OCI-LY3 (cell line): ENCODE measurements at regions not wholly inside any gene's neighbourhood (a gene's known extent, or its start where the extent isn't known, plus 50 kb on each side); places are given as distances from the start of the nearest gene placed in this dataset.

Source experiments
- H2AFZ ChIP-seq: fragments of 200-600, 300-600 bp; shearing (Covaris generic); 2 replicates; pipeline ENCODE4 v1.6.0; 2014; ENCODE audit warnings: antibody characterized with exemption, low read depth, low read length
- H3K27ac ChIP-seq: fragments of 200-600, 300-600 bp; sonication (generic); 2 replicates; pipeline ENCODE4 v1.5.1; 2014; ENCODE audit warnings: mild to moderate bottlenecking, low read length, moderate library complexity, mixed read lengths
- H3K27me3 ChIP-seq: fragments of 200-600, 300-600 bp; sonication (generic); 2 replicates; pipeline ENCODE4 v1.6.1; 2014; ENCODE audit warnings: low read depth, low read length, mixed read lengths
- H3K36me3 ChIP-seq: fragments of 200-600, 300-600 bp; sonication (generic); replicated peaks from 2 replicates; pipeline ENCODE3; 2014; ENCODE audit warnings: low read depth, low read length, mixed read lengths
- H3K4me1 ChIP-seq: fragments of 300-600, 200-600 bp; sonication (generic); 2 replicates; pipeline ENCODE4 v1.6.1; 2014; ENCODE audit warnings: low read length, mixed read lengths
- H3K4me2 ChIP-seq: fragments of 200-600, 300-600 bp; sonication (generic); 2 replicates; pipeline ENCODE4 v1.6.1; 2014; ENCODE audit warnings: low read length, mixed read lengths
- H3K4me3 ChIP-seq: fragments of 300-600, 200-600 bp; sonication (generic); 2 replicates; pipeline ENCODE4 v1.5.1; 2014; ENCODE audit warnings: antibody characterized with exemption, mild to moderate bottlenecking, low read length, moderate library complexity
- H3K79me2 ChIP-seq: fragments of 300-600, 200-600 bp; shearing (Covaris generic); 2 replicates; pipeline ENCODE4 v1.6.1; 2014; ENCODE audit warnings: mild to moderate bottlenecking, low read length, mixed read lengths
- H3K9ac ChIP-seq: fragments of 300-600, 200-600 bp; shearing (Covaris generic); 2 replicates; pipeline ENCODE4 v1.6.0; 2014; ENCODE audit warnings: mild to moderate bottlenecking, low read length, moderate library complexity
- H3K9me3 ChIP-seq: fragments of 200-600, 300-600 bp; shearing (Covaris generic); 2 replicates; pipeline ENCODE4 v1.6.1; 2014; ENCODE audit warnings: low read length, mixed read lengths; ENCODE audit not compliant: insufficient read depth
- H4K20me1 ChIP-seq: fragments of 200-600, 300-600 bp; sonication (generic); 2 replicates; pipeline ENCODE4 v1.6.1; 2016; ENCODE audit warnings: low read length, mixed read lengths; ENCODE audit not compliant: insufficient read depth
- CTCF ChIP-seq: fragments of 200-600, 300-600 bp; sonication (generic); IDR thresholded peaks from 2 replicates; pipeline ENCODE4 v1.5.1; 2014; ENCODE audit warnings: antibody characterized with exemption, low read length, low read depth
- EZH2phosphoT487 ChIP-seq: fragments of 200-600 bp; shearing (Covaris generic); IDR thresholded peaks from 2 replicates; pipeline ENCODE4 v1.6.1; 2018; ENCODE audit warnings: antibody characterized with exemption, mixed run types, low read depth

DNA sequence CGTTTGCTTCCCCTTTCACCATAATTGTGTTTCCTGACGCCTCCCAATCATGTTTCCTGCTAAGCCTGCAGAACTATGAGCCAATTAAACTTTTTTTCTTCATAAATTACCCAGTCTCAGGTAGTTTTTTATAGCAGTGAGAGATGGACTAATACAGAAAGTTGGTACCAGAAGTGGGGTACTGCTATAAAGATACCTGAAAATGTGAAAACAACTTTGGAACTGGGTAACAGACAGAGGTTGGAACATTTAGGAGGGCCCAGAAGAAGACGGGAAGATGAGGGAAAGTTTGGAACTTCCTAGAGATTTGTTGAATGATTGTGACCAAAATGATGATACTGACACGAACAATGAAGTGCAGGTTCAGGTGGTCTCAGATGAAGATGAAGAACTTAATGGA is 1058.6 kb upstream of the CITED2 start:
- Histone ChIP-seq H3K27me3 (no peaks in the 10 kb centered on the region), H4K20me1 (no peaks in the 10 kb centered on the region), H2AFZ (no peak overlapping the region), H3K4me2 (no peak overlapping the region), H3K9ac (no peak overlapping the region), H3K4me1 (no peaks in the 10 kb centered on the region), H3K27ac (no peak overlapping the region), H3K36me3 (no peaks in the 10 kb centered on the region), H3K79me2 (no peaks in the 10 kb centered on the region), H3K4me3 (no peak overlapping the region), H3K9me3 (no peaks in the 10 kb centered on the region)
- TF ChIP-seq CTCF (no peak), EZH2phosphoT487 (no peak)

GRCh38 chr6:140427842-140428241 is 1053.4 kb upstream of the CITED2 start:
- Histone ChIP-seq H3K79me2 (no peaks in the 10 kb centered on the region), H4K20me1 (no peaks in the 10 kb centered on the region), H3K9ac (no peak overlapping the region), H3K36me3 (no peaks in the 10 kb centered on the region), H3K4me1 (no peaks in the 10 kb centered on the region), H3K4me2 (no peak overlapping the region), H2AFZ (no peak overlapping the region), H3K27me3 (no peaks in the 10 kb centered on the region), H3K9me3 (no peaks in the 10 kb centered on the region), H3K27ac (no peak overlapping the region), H3K4me3 (no peak overlapping the region)
- TF ChIP-seq EZH2phosphoT487 (no peak), CTCF (no peak)

DNA sequence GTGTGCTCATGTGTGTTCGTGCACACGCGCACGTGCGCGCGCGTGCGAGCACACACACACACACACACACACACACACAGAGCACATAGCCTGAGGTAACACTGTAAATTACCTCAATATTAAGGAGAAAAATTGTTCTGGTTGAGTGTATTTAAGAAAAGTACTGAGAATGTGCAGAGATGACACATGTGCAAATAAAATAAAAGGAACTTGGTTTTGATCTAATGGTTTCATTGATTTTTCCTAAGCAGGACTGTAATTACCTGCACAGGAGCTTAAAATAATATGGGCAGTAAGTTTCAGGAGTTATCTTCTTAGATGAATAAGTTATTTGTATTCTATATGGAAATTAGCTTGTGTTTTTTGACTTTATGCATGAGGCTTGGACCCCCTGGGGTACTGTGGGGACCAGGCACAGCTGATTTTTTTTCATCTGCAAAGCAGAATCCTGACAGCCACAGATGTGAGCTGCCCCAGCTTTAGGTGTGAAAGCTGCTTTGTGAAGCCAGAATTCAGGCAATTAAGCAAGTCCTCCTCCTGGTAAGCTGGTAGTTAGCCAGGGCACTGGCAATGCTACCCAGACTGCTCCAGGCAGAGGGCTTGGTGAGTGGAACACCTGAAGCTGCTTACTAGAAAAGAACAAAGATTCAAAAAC is 1040.6 kb upstream of the CITED2 start:
- Histone ChIP-seq H2AFZ (no peak overlapping the region), H3K27me3 (no peaks in the 10 kb centered on the region), H3K9me3 (no peaks in the 10 kb centered on the region), H3K79me2 (no peaks in the 10 kb centered on the region), H3K4me2 (no peak overlapping the region), H3K9ac (no peak overlapping the region), H3K36me3 (no peaks in the 10 kb centered on the region), H3K4me1 (peaks cover 5% of the 10 kb centered on the region; the same call in 1 of the 2 replicates), H4K20me1 (no peaks in the 10 kb centered on the region), H3K4me3 (no peak overlapping the region), H3K27ac (no peak overlapping the region)
- no peak for TF ChIP-seq EZH2phosphoT487
- TF ChIP-seq CTCF: no peak

- H3K4me3 ChIP-seq: no peak overlapping the region
- TF ChIP-seq EZH2phosphoT487 (no peak), CTCF (no peak)
Measured at GRCh38 chr6:140403020-140403419, 1028.6 kb upstream of the CITED2 start.

More at GRCh38 chr6:140403020-140403419, 1028.6 kb upstream of the CITED2 start:
- Histone ChIP-seq H3K36me3 (no peaks in the 10 kb centered on the region), H3K27me3 (no peaks in the 10 kb centered on the region), H3K9ac (no peak overlapping the region), H4K20me1 (no peaks in the 10 kb centered on the region), H3K4me1 (no peaks in the 10 kb centered on the region), H3K79me2 (no peaks in the 10 kb centered on the region), H3K27ac (no peak overlapping the region), H3K9me3 (no peaks in the 10 kb centered on the region), H3K4me2 (no peak overlapping the region), H2AFZ (no peak overlapping the region)
